GM10266 (cell line): ENCODE measurements at regions not wholly inside any gene's neighbourhood (a gene's known extent, or its start where the extent isn't known, plus 50 kb on each side); places are given as distances from the start of the nearest gene placed in this dataset.

ENCODE experiments used
- DNase-seq: peaks from one replicate; pipeline ENCODE4 v3.0.0; 2012; ENCODE audit errors: extremely low spot score
- CTCF ChIP-seq: IDR thresholded peaks from 2 replicates; pipeline ENCODE4 v1.5.1; 2012; ENCODE audit warnings: mild to moderate bottlenecking, low read depth; ENCODE audit not compliant: control insufficient read depth, insufficient read depth; ENCODE audit errors: missing control alignments

GRCh38 chr17:65409381-65409780 lies 152.1 kb downstream of the AXIN2 start:
- DNase-seq, result no peak
- no peak for TF ChIP-seq CTCF

GRCh38 chr17:65408050-65408449 lies 153.4 kb downstream of the AXIN2 start:
- TF ChIP-seq CTCF, result no peak
- no peak for DNase-seq

GRCh38 chr17:65407017-65407416 lies 154.4 kb downstream of the AXIN2 start:
- DNase-seq, result no peak
- TF ChIP-seq CTCF, result no peak

GRCh38 chr17:65406552-65406951 lies 154.9 kb downstream of the AXIN2 start:
- TF ChIP-seq CTCF, result no peak
- DNase-seq, result no peak

DNA sequence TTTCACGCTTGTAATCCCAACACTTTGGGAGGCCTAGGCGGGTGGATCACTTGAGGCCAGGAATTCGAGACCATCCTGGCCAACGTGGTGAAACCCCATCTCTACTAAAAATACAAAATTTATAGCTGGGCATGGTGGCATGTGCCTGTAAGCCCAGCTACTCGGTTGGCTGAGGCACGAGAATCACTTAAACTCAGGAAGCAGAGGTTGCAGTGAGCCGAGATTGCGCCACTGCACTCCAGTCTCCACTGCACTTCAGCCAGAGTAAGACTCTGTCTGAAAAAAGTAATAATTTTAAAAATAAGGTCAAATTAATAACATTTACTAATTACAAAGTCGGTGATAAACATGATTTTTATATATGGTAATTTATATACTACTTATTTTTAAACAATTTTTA lies 155.9 kb downstream of the AXIN2 start:
- no peak for DNase-seq
- TF ChIP-seq CTCF, result no peak

DNA sequence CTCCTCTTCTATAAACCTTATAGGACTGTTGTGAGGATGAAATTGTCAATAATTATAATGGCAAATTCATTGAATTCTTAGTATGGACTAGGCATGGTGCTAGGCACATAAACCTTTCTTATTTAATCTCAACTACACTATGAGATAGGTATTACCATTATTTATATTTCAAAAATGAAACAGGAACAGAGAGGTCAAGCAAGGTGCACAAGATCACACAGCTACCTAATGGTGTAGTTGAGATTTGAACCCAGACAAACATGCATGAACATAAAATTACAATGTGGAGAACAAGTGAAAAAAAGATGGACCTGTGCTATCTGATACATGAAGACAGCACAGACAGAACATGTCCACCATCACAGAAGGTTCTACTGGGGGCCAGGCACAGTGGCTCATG lies 156.7 kb downstream of the AXIN2 start:
- no peak for DNase-seq
- TF ChIP-seq CTCF, result no peak

- TF ChIP-seq CTCF, result no peak
- no peak for DNase-seq
These were observed 157.8 kb downstream of the AXIN2 start for GRCh38 chr17:65403626-65404025.
